GM12865 (cell line): ENCODE measurements at regions not wholly inside any gene's neighbourhood (a gene's known extent, or its start where the extent isn't known, plus 50 kb on each side); places are given as distances from the start of the nearest gene placed in this dataset.
"Not testable (repeated sequence)": the region's sequence is repeated elsewhere in the genome, so short reads cannot be mapped to it uniquely, and the experiment has no call there.

Experiments used
- DNase-seq: peaks from one replicate; pipeline ENCODE4 v3.0.0; 2010; ENCODE audit warnings: low read depth
- H3K4me3 ChIP-seq: 2 replicates; pipeline ENCODE4 v1.5.1; 2011; ENCODE audit warnings: mild to moderate bottlenecking, low read depth, low read length, control low read depth

DNA sequence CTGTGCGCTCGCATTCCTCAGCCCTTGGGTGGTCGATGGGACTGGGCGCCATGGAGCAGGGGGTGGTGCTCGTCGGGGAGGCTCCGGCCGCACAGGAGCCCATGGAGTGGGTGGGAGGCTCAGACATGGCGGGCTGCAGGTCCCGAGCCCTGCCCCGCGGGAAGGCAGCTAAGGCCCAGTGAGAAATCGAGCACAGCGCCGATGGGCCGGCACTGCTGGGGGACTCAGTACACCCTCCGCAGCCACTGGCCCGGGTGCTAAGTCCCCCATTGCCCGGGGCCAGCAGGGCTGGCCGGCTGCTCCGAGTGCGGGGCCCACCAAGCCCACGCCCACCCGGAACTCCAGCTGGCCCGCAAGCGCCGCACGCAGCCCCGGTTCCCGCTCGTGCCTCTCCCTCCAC lies 104.1 kb downstream of the SRGAP2 start:
- not testable (repeated sequence) for DNase-seq

DNA sequence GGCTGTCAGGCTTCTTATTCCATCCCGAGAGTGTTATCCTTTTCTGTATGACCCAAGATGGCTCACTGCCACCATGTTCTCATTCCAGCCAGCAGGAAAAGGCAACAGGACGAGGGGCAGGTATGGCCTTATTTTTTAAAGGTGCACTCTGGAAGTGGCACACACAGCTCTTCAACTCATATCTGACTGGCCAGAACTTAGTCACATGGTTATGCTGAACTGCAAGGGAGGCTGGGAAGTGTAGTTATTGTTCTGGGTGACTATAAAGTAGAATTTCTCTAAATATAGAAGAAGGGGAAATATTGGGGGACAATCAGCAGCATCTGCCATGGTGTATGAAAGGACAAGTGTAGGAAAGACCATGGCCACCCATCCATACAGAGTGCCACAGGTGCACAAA lies 107.6 kb downstream of the SRGAP2 start:
- not testable (repeated sequence) for DNase-seq, H3K4me3 ChIP-seq

More for the DNA sequence above, 104.1 kb downstream of the SRGAP2 start:
- H3K4me3 ChIP-seq: not testable (repeated sequence)

GRCh38 chr1:206311611-206312273 lies 108.4 kb downstream of the SRGAP2 start:
- DNase-seq: not testable (repeated sequence)

DNA sequence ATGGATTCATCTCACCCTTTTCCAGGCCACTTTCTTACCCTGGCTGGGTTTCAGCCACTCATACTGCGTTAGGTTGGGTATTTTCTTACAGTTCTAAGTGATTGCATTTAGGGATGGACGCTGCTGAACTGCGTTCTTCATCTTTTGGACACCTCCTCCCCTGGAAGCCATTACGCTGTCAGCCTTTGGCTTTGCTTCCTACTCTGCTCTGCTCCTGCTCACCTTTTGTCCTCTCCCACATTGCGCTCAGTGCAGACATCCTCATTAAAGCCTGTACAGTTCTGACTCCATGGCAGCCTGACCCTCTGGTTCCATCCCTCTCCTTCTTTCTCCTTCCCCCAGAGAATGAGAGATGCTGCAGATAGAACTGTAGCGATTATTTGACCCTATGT lies 108.9 kb downstream of the SRGAP2 start:
- not testable (repeated sequence) for DNase-seq, H3K4me3 ChIP-seq

More at GRCh38 chr1:206311611-206312273, 108.4 kb downstream of the SRGAP2 start:
- H3K4me3 ChIP-seq: not testable (repeated sequence)

DNA sequence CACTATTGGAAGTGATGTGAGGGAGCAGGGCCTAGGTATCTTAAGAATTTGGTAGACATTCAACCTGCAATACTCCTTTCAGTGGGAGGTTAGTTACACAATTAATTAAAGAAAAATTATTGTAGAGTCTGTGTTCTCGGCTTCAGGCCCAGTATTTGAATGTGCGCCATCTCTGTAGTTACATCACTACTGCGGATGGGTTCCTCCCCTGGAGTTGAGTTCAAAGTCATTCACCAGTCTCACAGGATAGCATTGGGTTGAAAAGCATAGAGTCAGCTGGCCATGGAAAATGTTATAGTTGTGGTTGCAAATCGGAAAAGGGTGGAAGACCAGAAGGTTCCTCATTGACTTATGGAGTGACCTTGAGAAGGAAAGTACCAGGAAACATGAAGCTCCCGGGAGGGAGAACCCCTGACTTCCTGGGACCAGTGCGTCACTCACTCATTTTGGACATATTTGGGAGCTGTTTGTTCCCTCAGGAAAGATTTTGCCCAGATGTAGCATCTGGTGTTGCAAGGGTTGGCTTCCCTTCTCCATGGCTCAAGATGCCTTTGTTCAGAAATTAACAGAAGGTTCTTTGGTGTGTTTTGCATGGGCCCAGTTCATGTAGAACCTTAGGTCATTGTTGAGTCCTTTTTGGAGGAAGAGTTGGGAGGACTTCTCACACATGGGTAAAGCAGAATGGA lies 111.8 kb downstream of the SRGAP2 start:
- DNase-seq: not testable (repeated sequence)

DNA sequence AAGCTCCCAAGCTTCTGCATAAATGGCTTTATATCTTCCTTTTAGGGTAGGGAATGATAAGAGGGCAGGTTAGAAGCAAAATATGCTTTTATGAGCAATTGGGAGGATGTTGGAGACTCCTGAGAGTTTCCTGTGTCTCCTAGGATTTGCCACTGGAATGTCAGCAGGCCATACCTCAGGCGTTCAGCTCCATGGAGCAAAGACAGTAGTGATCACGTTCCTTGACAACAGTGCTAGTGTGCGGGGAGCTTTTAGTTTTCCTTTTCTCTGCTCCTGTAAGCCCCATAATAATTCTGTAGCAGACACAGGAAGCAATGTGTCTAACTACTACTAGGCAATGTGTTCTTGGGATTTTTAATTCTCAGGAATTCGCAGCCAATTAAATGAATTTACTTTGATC lies 113.6 kb downstream of the SRGAP2 start:
- H3K4me3 ChIP-seq, DNase-seq: not testable (repeated sequence)

More for the DNA sequence above, 111.8 kb downstream of the SRGAP2 start:
- H3K4me3 ChIP-seq: not testable (repeated sequence)

DNA sequence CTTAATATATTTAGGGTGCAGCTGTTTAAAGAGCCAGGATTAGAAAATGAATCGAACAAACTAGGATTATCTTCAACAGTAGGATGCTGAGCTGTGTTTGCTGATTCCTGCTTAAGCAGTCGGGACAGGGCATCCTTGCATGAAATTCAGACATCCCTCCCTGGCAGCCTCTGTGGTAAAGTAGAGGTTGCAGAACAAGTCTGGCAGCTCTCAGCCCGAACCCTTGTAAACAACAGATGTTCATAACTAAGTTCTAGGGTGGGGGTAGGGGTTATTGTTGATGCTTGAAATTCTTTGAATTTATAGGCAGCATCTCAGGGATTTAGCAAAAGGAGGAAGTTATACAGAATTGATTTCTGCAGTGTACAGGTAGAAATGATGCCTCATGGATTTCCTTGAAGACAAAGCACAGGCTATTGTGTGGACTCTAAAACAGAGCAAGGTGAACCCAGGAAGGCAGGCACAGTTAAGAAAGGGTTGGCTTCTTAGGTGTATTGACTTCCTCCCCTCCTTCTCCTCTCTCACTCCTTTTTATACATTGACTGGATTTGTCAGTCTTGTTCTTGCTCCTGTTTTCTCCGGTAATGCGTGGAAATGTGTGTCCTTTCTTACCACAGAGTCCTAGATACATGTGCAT lies 114.7 kb downstream of the SRGAP2 start:
- not testable (repeated sequence) for H3K4me3 ChIP-seq, DNase-seq

GRCh38 chr1:206320227-206320626 lies 116.9 kb downstream of the SRGAP2 start:
- not testable (repeated sequence) for H3K4me3 ChIP-seq, DNase-seq

DNA sequence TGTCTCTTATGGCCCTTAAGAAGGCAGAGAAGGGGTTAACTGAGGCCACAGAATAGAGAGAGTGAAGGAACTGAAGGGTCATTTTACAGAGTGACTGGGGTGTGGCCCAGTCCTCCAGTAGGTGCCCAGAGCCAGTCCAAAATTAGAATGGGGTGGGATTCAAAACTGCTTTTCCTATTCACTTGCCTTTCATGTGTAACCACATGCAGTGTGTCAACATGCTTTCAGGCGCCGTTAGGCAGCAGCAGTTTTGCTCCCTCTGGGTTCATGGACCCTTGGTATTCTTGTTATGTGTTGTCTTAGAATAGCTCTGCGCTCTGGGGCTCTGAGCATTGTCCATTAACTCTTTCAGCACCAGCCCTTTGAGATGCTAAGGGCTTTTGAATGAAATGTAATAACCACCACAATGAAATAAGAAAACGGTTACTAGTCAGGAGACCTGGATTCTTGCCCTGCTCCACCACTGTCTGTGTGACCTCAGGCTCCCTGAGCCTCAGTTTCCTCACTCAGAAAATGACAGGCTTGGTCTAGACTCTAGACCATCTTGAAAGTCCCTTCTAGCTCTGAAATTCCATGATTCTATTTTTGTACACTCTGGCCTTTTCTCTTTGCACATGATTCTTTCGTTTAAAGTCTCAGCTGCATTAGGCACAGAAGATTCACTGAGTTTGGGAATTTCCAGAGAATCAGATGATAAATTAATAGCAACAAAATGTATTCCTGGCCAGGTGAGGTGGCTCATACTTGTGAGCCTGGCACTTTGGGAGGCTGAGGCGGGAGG lies 123.0 kb downstream of the SRGAP2 start:
- DNase-seq, H3K4me3 ChIP-seq: not testable (repeated sequence)

DNA sequence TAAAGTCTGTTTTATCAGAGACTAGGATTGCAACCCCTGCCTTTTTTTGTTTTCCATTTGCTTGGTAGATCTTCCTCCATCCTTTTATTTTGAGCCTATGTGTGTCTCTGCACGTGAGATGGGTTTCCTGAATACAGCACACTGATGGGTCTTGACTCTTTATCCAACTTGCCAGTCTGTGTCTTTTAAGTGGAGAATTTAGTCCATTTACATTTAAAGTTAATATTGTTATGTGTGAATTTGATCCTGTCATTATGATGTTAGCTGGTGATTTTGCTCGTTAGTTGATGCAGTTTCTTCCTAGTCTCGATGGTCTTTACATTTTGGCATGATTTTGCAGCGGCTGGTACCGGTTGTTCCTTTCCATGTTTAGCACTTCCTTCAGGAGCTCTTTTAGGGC lies 128.3 kb downstream of the SRGAP2 start:
- not testable (repeated sequence) for DNase-seq

GRCh38 chr1:206333316-206333715 lies 130.0 kb downstream of the SRGAP2 start:
- not testable (repeated sequence) for H3K4me3 ChIP-seq, DNase-seq

More for the DNA sequence above, 128.3 kb downstream of the SRGAP2 start:
- H3K4me3 ChIP-seq: not testable (repeated sequence)

GRCh38 chr1:206333897-206334296 lies 130.6 kb downstream of the SRGAP2 start:
- DNase-seq, H3K4me3 ChIP-seq: not testable (repeated sequence)

DNA sequence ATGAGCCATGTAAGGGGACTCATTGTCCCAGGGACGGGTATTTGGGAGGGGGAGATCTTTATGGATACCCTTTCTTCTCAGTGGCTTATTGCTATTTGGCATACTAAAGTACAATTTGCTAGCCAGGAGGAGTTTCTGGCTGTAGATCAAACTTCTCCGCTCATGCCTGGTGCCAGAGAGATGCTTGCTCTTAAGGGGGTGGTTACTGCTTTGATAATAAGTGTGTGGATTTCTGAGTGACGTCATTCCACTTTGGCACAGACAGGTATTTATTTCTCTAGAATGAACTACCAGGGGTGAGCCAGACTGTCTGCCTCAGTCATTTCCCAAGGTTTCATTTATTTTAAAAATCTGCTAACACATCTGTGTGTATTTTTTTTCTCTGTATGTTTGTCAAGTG lies 131.1 kb downstream of the SRGAP2 start:
- DNase-seq, H3K4me3 ChIP-seq: not testable (repeated sequence)

- H3K4me3 ChIP-seq, DNase-seq: not testable (repeated sequence)
Measured at GRCh38 chr1:206335162-206335561, 131.8 kb downstream of the SRGAP2 start.

DNA sequence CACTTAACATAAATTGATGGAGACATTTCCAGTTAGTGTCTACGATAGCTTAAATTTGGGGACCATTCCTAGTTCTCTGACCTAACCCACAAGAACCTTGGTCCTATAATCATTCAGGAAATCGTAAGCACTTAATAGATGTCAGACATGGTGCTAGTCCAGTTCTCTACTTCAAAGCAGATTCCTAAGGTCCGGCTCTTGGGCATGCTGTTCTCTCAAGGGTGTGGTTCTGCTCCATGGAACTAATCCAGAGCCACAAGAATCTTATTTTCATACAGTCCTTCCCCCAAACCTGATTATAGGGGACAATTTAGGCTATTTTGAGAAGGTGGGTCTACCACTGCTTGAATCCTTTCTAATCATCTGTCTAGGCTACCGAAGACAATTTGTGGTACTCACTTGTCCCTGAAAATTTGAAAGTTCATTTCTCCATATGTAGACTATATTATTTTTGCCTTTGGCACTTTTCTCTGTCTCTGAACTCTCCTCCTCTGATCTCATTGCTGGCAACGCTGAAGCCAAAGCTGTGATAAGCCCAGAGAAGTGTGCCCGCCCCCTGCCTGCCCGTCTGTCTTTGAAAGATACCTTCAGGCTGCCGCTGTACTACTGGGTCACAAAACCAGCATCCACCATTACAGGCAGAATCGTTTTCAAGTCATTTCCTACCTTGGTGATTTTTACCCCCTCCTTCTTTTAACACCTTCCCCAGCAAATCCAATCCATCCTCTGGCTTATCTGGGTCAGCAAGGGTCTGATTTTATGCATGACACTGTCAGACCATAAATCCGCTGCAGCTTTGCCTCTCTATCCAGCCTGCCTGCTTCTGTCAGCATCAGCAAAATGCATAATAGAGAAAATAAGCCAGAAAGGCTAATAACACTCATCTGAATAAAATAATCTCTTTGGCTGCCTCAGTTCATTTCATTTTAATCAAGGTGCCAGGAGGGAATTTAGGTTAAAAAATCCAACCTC lies 132.8 kb downstream of the SRGAP2 start:
- not testable (repeated sequence) for H3K4me3 ChIP-seq, DNase-seq

GRCh38 chr1:206337024-206337423 lies 133.3 kb upstream of the IKBKE start:
- H3K4me3 ChIP-seq, DNase-seq: not testable (repeated sequence)

- DNase-seq: not testable (repeated sequence)
Measured at GRCh38 chr1:206350493-206351275, 119.6 kb upstream of the IKBKE start.

More at GRCh38 chr1:206350493-206351275, 119.6 kb upstream of the IKBKE start:
- not testable (repeated sequence) for H3K4me3 ChIP-seq
